GM12878 (cell line): ENCODE measurements at regions not wholly inside any gene's neighbourhood (a gene's known extent, or its start where the extent isn't known, plus 50 kb on each side); places are given as distances from the start of the nearest gene placed in this dataset.

Source experiments
- ATAC-seq: fragments of 200-7000 bp; cut with Tn5 transposase; 3 replicates; pipeline ENCODE4 v1.9.1; 2020; ENCODE audit warnings: mild to moderate bottlenecking, moderate library complexity
- BruUV-seq: library from RNA; stranded (reverse); fragments of 400-500 nt; replicated peaks from 2 replicates; lab custom pipeline; 2021; lab: Mats Ljungman, UMichigan
- CTCF ChIA-PET: fragments of 300-600 bp; sonication (Branson Sonifier 250); formaldehyde crosslinking; extraction: SDS; loops from one replicate; lab custom pipeline; 2021; ENCODE audit warnings: inconsistent platforms; lab: Yijun Ruan, JAX
- POLR2A ChIA-PET: fragments of 350-600 bp; formaldehyde crosslinking; extraction: SDS; loops from one replicate; lab custom pipeline; 2021; ENCODE audit warnings: inconsistent platforms; lab: Charles Lee
- RAD21 ChIA-PET: fragments of 300-600 bp; sonication (Branson Sonifier 250); formaldehyde crosslinking; loops from one replicate; lab custom pipeline; 2023; ENCODE audit warnings: antibody characterized with exemption; ENCODE audit not compliant: unreplicated experiment; lab: Charles Lee
- SMC1A ChIA-PET: fragments of 300-600 bp; sonication (Branson Sonifier 250); formaldehyde crosslinking; loops from one replicate; lab custom pipeline; 2023; ENCODE audit not compliant: unreplicated experiment, uncharacterized antibody; lab: Charles Lee
- DNase-seq: peaks from one replicate; pipeline ENCODE4 v3.0.0-alpha.2; 2011; ENCODE audit warnings: low read depth, low spot score
- FAIRE-seq: peaks from 3 replicates; lab custom pipeline; 2011; peaks lifted over from hg19 to GRCh38; lab: Jason Lieb, UNC
- H2AFZ ChIP-seq: 2 replicates; pipeline ENCODE4 v1.6.0; 2011; ENCODE audit warnings: low read depth, low read length, control low read depth; ENCODE audit not compliant: control insufficient read depth
- H3K27ac ChIP-seq: 2 replicates; pipeline ENCODE4 v1.5.1; 2011; ENCODE audit warnings: control low read depth; ENCODE audit not compliant: control insufficient read depth, insufficient read depth
- H3K27me3 ChIP-seq, 2 experiments: replicated peaks in 1 of 2; 2 replicates each; pipeline versions ENCODE4 v1.6.0 to v1.6.1; 2011; ENCODE audit warnings: low read length in 1 of 2; ENCODE audit not compliant: control insufficient read depth in 2 of 2, insufficient read depth in 2 of 2
- H3K36me3 ChIP-seq, 2 experiments: 2 replicates each; pipeline ENCODE4 v1.5.1; 2011; ENCODE audit warnings: low read length in 1 of 2; ENCODE audit not compliant: control insufficient read depth in 2 of 2, insufficient read depth in 2 of 2
- H3K4me1 ChIP-seq: 2 replicates; pipeline ENCODE4 v1.6.1; 2011; ENCODE audit warnings: mild to moderate bottlenecking, low read length, moderate library complexity, mixed read lengths; ENCODE audit not compliant: control insufficient read depth, insufficient read depth
- H3K4me2 ChIP-seq: 2 replicates; pipeline ENCODE4 v1.6.0; 2011; ENCODE audit warnings: control low read depth; ENCODE audit not compliant: control insufficient read depth, insufficient read depth
- H3K4me3 ChIP-seq: fragments of 200-600 bp; sonication (generic); 2 replicates; pipeline ENCODE4 v1.5.1; 2016
- H3K79me2 ChIP-seq: 2 replicates; pipeline ENCODE4 v1.6.0; 2011; ENCODE audit warnings: low read length; ENCODE audit not compliant: control insufficient read depth, insufficient read depth
- H3K9ac ChIP-seq: 2 replicates; pipeline ENCODE4 v1.8.0; 2011; ENCODE audit warnings: low read length, control low read depth, mixed read lengths; ENCODE audit not compliant: control insufficient read depth, insufficient read depth
- H3K9me3 ChIP-seq: replicated peaks from 3 replicates; pipeline ENCODE4 v1.5.1; 2011; ENCODE audit warnings: mild to moderate bottlenecking, low read length; ENCODE audit not compliant: control insufficient read depth, insufficient read depth
- H4K20me1 ChIP-seq: 2 replicates; pipeline ENCODE4 v1.6.0; 2011; ENCODE audit not compliant: control insufficient read depth, insufficient read depth
- EED ChIP-seq: sonication (generic); IDR thresholded peaks from 2 replicates; pipeline ENCODE4 v1.6.1; 2016; ENCODE audit warnings: antibody characterized with exemption, low read depth
- IKZF2 ChIP-seq, 2 experiments: fragments of 450-650 bp; IDR thresholded peaks; 2 replicates each; pipeline ENCODE4 v1.6.1; 2017; ENCODE audit warnings: mild to moderate bottlenecking in 2 of 2, moderate library complexity in 2 of 2
- NBN ChIP-seq: fragments of 450-650 bp; IDR thresholded peaks from 2 replicates; pipeline ENCODE4 v1.6.1; 2016
- PAX8 ChIP-seq: fragments of 450-650 bp; IDR thresholded peaks from 2 replicates; pipeline ENCODE4 v1.6.1; 2017; ENCODE audit warnings: mild to moderate bottlenecking, moderate library complexity
- SMC3 ChIP-seq: IDR thresholded peaks from 2 replicates; pipeline ENCODE4 v1.6.1; 2011; ENCODE audit warnings: low read length, improper control_type of control experiment, borderline replicate concordance
- TCF7 ChIP-seq: IDR thresholded peaks from 2 replicates; pipeline ENCODE4 v1.6.1; 2014; ENCODE audit warnings: antibody characterized with exemption, borderline replicate concordance
- WGBS: methylation state at CpG from one replicate; pipeline ENCODE4 v1.1.6; 2016; ENCODE audit warnings: low lambda C conversion rate; ENCODE audit not compliant: insufficient replicate concordance, insufficient coverage; ENCODE audit errors: missing lambda C conversion rate; 5-methylcytosine and 5-hydroxymethylcytosine counted together
- in situ Hi-C: fragments of 300-500 bp; cut with MboI; formaldehyde crosslinking; loops from 9 replicates; pipeline ENCODE4 v1.14.3; 2018; ENCODE audit warnings: mixed read lengths
- intact Hi-C: fragments of 100-400 bp; cut with micrococcal nuclease; formaldehyde crosslinking; loops from one replicate; pipeline ENCODE4 v1.14.2; 2022; ENCODE audit not compliant: unreplicated experiment
- TF ChIP-seq, protein P1 (sequence below): fragments of 450-650 bp; formaldehyde crosslinking; IDR thresholded peaks from 2 replicates; pipeline ENCODE4 v1.5.0; 2022; ENCODE audit warnings: mild to moderate bottlenecking, missing genetic modification characterization
- TF ChIP-seq, protein P2 (sequence below): fragments of 450-650 bp; formaldehyde crosslinking; IDR thresholded peaks from 2 replicates; pipeline ENCODE4 v1.4.0; 2022; ENCODE audit warnings: mild to moderate bottlenecking, moderate library complexity
- TF ChIP-seq, protein P3 (sequence below): fragments of 450-650 bp; IDR thresholded peaks from 2 replicates; pipeline ENCODE4 v1.6.1; 2017; ENCODE audit warnings: mild to moderate bottlenecking
- TF ChIP-seq, protein P4 (sequence below): IDR thresholded peaks from 2 replicates; pipeline ENCODE4 v1.6.1; 2012; ENCODE audit warnings: low read depth, low read length, improper control_type of control experiment

DNA sequence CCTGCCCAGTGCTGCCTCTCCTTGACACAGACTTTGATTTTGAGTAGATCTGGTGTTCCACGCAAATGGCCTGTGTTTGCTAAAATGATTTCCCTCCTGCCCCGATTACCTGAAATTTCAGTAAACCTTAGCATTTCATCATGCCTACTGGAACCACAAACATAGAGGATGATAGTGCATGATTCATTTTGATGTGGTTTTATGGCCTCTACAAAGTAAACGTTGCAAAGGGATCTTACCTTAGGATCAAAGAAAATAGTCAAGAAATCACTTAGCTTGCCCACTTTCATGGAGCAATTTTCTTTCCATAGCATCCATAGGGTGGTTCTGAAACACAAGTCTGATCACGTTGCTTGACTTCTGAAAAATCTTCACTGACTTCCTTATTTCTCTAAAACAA lies 524.6 kb upstream of the ATP11B start:
- no peak overlapping the region for H3K9ac ChIP-seq
- no peak for DNase-seq
- H3K27ac ChIP-seq: no peak overlapping the region
- no peak for FAIRE-seq
- WGBS: 44% methylated on average over 4 of the region's 4 CpGs
- no peak overlapping the region for H3K4me3 ChIP-seq
- H2AFZ ChIP-seq: no peak overlapping the region
- intact Hi-C loops: no loop called here
- in situ Hi-C loops: no loop called here
- H4K20me1 ChIP-seq: no peaks in the 10 kb centered on the region
- H3K27me3 ChIP-seq: peaks cover 0 to 5% of the 10 kb centered on the region in 2 experiments; a peak in 2 of 4 replicates
- CTCF ChIA-PET: interaction anchor here (0.5 kb wide), 1 partner anchor 850 kb away, joined by 4 read pairs; no protein-coding TSS in a partner anchor
- BruUV-seq: no TSS peak
- POLR2A ChIA-PET: no interaction called here
- H3K9me3 ChIP-seq: no peaks in the 10 kb centered on the region
- no peak for TF ChIP-seq SMC3
- no peak for TF ChIP-seq PAX8
- TF ChIP-seq, protein P1, sequence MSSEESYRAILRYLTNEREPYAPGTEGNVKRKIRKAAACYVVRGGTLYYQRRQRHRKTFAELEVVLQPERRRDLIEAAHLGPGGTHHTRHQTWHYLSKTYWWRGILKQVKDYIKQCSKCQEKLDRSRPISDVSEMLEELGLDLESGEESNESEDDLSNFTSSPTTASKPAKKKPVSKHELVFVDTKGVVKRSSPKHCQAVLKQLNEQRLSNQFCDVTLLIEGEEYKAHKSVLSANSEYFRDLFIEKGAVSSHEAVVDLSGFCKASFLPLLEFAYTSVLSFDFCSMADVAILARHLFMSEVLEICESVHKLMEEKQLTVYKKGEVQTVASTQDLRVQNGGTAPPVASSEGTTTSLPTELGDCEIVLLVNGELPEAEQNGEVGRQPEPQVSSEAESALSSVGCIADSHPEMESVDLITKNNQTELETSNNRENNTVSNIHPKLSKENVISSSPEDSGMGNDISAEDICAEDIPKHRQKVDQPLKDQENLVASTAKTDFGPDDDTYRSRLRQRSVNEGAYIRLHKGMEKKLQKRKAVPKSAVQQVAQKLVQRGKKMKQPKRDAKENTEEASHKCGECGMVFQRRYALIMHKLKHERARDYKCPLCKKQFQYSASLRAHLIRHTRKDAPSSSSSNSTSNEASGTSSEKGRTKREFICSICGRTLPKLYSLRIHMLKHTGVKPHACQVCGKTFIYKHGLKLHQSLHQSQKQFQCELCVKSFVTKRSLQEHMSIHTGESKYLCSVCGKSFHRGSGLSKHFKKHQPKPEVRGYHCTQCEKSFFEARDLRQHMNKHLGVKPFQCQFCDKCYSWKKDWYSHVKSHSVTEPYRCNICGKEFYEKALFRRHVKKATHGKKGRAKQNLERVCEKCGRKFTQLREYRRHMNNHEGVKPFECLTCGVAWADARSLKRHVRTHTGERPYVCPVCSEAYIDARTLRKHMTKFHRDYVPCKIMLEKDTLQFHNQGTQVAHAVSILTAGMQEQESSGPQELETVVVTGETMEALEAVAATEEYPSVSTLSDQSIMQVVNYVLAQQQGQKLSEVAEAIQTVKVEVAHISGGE: no peak
- TF ChIP-seq IKZF2 (IDR thresholded peaks at IDR 0.05): no peak
- TF ChIP-seq TCF7: no peak
- TF ChIP-seq, protein P2, sequence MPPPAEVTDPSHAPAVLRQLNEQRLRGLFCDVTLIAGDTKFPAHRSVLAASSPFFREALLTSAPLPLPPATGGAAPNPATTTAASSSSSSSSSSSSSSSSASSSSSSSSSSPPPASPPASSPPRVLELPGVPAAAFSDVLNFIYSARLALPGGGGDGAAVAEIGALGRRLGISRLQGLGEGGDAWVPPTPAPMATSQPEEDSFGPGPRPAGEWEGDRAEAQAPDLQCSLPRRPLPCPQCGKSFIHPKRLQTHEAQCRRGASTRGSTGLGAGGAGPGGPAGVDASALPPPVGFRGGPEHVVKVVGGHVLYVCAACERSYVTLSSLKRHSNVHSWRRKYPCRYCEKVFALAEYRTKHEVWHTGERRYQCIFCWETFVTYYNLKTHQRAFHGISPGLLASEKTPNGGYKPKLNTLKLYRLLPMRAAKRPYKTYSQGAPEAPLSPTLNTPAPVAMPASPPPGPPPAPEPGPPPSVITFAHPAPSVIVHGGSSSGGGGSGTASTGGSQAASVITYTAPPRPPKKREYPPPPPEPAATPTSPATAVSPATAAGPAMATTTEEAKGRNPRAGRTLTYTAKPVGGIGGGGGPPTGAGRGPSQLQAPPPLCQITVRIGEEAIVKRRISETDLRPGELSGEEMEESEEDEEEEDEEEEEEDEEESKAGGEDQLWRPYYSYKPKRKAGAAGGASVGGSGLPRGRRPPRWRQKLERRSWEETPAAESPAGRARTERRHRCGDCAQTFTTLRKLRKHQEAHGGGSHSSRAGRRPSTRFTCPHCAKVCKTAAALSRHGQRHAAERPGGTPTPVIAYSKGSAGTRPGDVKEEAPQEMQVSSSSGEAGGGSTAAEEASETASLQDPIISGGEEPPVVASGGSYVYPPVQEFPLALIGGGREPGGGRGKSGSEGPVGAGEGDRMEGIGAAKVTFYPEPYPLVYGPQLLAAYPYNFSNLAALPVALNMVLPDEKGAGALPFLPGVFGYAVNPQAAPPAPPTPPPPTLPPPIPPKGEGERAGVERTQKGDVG (CRISPR knock-in tag): no peak
- TF ChIP-seq, protein P3, sequence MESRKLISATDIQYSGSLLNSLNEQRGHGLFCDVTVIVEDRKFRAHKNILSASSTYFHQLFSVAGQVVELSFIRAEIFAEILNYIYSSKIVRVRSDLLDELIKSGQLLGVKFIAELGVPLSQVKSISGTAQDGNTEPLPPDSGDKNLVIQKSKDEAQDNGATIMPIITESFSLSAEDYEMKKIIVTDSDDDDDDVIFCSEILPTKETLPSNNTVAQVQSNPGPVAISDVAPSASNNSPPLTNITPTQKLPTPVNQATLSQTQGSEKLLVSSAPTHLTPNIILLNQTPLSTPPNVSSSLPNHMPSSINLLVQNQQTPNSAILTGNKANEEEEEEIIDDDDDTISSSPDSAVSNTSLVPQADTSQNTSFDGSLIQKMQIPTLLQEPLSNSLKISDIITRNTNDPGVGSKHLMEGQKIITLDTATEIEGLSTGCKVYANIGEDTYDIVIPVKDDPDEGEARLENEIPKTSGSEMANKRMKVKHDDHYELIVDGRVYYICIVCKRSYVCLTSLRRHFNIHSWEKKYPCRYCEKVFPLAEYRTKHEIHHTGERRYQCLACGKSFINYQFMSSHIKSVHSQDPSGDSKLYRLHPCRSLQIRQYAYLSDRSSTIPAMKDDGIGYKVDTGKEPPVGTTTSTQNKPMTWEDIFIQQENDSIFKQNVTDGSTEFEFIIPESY: no peak
- TF ChIP-seq NBN: no peak
- TF ChIP-seq, protein P4, sequence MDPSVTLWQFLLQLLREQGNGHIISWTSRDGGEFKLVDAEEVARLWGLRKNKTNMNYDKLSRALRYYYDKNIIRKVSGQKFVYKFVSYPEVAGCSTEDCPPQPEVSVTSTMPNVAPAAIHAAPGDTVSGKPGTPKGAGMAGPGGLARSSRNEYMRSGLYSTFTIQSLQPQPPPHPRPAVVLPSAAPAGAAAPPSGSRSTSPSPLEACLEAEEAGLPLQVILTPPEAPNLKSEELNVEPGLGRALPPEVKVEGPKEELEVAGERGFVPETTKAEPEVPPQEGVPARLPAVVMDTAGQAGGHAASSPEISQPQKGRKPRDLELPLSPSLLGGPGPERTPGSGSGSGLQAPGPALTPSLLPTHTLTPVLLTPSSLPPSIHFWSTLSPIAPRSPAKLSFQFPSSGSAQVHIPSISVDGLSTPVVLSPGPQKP: no peak
- no peak for TF ChIP-seq EED
- SMC1A ChIA-PET: no interaction called here
- no peaks in the 10 kb centered on the region for H3K79me2 ChIP-seq
- no peaks in the 10 kb centered on the region for H3K4me1 ChIP-seq
- H3K36me3 ChIP-seq: no peaks in the 10 kb centered on the region
- no peak overlapping the region for H3K4me2 ChIP-seq
- no peak for ATAC-seq
- RAD21 ChIA-PET: no interaction called here
